Bronchial epithelial cell (primary cell): ENCODE measurements at regions not wholly inside any gene's neighbourhood (a gene's known extent, or its start where the extent isn't known, plus 50 kb on each side); places are given as distances from the start of the nearest gene placed in this dataset.

ENCODE experiments used
- DNase-seq: peaks from one replicate; pipeline ENCODE4 v3.0.0-alpha.2; 2010; ENCODE audit warnings: low read depth
- FAIRE-seq: peaks from 2 replicates; lab custom pipeline; 2011; peaks lifted over from hg19 to GRCh38; lab: Jason Lieb, UNC
- H3K27me3 ChIP-seq: 2 replicates; pipeline ENCODE4 v1.5.1; 2011; ENCODE audit warnings: low read length; ENCODE audit not compliant: control insufficient read depth, insufficient read depth
- H3K36me3 ChIP-seq: 2 replicates; pipeline ENCODE4 v1.5.1; 2011; ENCODE audit warnings: low read length; ENCODE audit not compliant: control insufficient read depth, insufficient read depth
- H3K4me3 ChIP-seq: 2 replicates; pipeline ENCODE4 v1.5.1; 2011; ENCODE audit warnings: mild to moderate bottlenecking, low read depth, low read length, control low read depth
- CTCF ChIP-seq: IDR thresholded peaks from 2 replicates; pipeline ENCODE4 v1.5.1; 2011; ENCODE audit warnings: mild to moderate bottlenecking, moderate library complexity, low read length, control low read depth, inconsistent platforms; ENCODE audit not compliant: insufficient read depth, severe bottlenecking

DNA sequence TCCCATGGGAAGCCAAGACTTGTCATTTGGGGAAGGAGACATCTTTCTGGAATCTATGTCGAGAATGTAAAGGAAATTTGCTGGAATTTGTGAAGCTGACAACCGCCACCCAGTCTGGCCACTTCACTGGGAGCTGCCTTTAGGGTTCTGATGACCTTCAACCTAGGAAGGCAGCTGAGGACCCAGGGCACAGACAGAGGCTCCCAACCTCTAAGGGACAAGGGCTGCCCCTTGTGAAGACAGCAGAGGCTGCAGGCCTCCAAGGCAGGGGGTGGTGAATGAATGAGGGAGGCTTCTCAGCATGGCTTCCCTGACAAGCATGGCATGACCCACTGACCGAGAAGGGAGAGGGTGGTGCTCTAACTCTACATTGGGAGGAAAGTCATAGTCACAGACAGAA is 128.9 kb upstream of the ASB18 start:
- FAIRE-seq: no peak
- TF ChIP-seq CTCF: no peak
- H3K36me3 ChIP-seq: no peaks in the 10 kb centered on the region
- H3K27me3 ChIP-seq: no peaks in the 10 kb centered on the region
- H3K4me3 ChIP-seq: no peak overlapping the region
- DNase-seq: no peak

GRCh38 chr2:236393581-236393980 is 129.4 kb upstream of the ASB18 start:
- Histone ChIP-seq H3K36me3 (no peaks in the 10 kb centered on the region), H3K27me3 (no peaks in the 10 kb centered on the region), H3K4me3 (no peak overlapping the region)
- no peak for TF ChIP-seq CTCF
- FAIRE-seq (no peak), DNase-seq (no peak)

DNA sequence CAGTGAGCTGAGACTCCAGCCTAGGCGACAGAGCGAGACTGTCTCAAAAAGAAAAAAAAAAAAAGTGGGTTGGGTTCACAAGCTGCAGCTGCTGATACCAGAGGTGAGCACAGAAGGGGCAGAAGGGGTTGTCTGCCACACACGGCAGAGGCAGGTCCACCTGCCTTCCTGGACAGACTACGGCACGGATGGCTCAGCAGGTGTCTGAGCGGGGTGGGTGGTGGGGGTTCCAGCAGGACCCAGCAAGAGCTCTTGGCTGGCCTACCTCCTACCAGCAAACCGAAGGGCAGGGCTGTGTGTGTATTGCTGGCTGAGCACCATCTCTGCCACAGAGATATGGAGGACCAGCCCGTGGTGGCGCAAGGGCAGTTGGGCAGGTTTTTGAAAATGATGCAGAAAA is 130.4 kb upstream of the ASB18 start:
- DNase-seq (no peak), FAIRE-seq (no peak)
- TF ChIP-seq CTCF: no peak
- H3K4me3 ChIP-seq: no peak overlapping the region
- no peaks in the 10 kb centered on the region for H3K27me3 ChIP-seq
- no peaks in the 10 kb centered on the region for H3K36me3 ChIP-seq

DNA sequence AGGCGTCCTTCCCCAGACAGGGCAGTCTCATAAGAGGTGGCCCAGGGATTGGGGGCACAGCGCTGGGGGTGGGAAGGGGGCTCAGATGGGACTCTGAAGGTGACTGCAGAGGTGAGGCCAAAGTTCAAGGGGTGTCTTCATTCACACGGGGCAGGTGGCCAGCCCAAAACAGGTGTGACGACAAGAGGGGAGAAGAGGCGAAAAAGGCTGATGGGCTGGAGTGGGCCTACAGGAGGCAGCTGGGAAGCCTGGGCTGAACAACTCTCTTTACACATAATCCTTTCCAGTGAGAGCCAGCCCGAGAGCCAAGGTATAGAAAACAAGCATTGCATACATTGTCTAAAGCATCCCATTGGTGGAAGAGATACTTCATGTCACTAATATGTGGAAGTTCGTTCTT is 130.9 kb upstream of the ASB18 start:
- DNase-seq: no peak
- FAIRE-seq: no peak
- Histone ChIP-seq H3K36me3 (no peaks in the 10 kb centered on the region), H3K4me3 (no peak overlapping the region), H3K27me3 (no peaks in the 10 kb centered on the region)
- no peak for TF ChIP-seq CTCF

DNA sequence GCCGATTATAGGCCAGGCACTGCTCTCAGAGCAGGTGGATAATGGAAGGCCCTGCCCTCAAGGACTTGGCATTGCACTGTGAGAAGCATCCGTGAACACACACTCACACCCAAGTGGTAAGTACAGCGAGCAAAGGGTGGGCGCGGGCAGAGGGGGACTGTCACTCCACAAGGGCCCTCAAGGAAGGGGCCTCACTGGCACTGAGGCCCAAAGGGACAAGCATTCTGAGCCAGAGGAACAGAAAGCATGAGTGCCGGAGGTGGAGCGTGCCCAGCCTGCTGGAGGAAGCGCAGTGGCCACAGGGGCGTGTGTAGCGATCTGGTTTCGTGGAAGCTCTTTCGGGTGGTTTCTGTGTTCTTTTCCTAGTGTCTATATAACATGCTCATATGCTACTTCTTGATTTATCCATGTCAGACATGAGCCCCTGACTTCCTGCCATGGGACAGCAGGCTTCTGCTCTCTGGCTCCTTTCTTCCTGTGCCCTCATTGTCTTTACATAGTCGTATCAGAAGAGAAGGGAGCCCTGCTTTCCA is 132.7 kb upstream of the ASB18 start:
- H3K27me3 ChIP-seq: no peaks in the 10 kb centered on the region
- no peak for DNase-seq

More for the DNA sequence above, 132.7 kb upstream of the ASB18 start:
- TF ChIP-seq CTCF: no peak
- no peak for FAIRE-seq
- no peaks in the 10 kb centered on the region for H3K36me3 ChIP-seq
- H3K4me3 ChIP-seq: no peak overlapping the region
